ENCODE measurements at regions not wholly inside any gene's neighbourhood (a gene's known extent, or its start where the extent isn't known, plus 50 kb on each side); places are given as distances from the start of the nearest gene placed in this dataset.
"Not testable (repeated sequence)": the region's sequence is repeated elsewhere in the genome, so short reads cannot be mapped to it uniquely, and the experiment has no call there.

DNA sequence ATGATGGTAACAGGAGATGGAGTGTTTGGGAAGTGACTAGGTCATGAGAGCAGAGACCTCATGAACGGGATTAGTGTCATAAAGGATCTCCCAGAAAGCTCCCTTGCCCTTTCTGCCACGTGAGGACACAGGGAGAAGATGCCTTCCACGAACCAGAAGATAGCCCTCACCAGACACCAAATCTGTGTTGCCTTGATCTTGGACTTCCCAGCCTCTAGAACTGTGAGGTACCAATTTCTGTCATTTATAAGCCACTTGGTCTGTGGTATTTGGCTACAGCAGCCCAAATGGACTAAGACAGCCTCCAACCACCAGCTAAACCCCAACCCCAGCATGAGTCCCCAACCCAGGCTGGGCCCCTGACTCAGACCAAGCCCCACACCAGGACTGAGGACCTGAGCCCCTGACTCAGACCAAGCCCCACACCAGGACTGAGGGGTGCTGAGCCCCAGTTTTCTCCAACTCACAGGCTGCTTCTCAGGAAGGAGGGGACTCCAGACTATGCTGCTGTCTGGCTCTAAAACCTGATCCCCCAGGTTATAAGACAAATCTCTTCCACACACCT lies 54.1 kb downstream of the PTPRS start:
- POLR2A ChIA-PET = no interaction called here
- TF ChIP-seq, protein P1, sequence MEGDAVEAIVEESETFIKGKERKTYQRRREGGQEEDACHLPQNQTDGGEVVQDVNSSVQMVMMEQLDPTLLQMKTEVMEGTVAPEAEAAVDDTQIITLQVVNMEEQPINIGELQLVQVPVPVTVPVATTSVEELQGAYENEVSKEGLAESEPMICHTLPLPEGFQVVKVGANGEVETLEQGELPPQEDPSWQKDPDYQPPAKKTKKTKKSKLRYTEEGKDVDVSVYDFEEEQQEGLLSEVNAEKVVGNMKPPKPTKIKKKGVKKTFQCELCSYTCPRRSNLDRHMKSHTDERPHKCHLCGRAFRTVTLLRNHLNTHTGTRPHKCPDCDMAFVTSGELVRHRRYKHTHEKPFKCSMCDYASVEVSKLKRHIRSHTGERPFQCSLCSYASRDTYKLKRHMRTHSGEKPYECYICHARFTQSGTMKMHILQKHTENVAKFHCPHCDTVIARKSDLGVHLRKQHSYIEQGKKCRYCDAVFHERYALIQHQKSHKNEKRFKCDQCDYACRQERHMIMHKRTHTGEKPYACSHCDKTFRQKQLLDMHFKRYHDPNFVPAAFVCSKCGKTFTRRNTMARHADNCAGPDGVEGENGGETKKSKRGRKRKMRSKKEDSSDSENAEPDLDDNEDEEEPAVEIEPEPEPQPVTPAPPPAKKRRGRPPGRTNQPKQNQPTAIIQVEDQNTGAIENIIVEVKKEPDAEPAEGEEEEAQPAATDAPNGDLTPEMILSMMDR (IDR thresholded peaks at IDR 0.05; ENCODE audit: low read depth, low read length) = no peak
- CTCF ChIA-PET = no interaction called here
- Histone ChIP-seq H3K27me3 (ENCODE audit: control insufficient read depth, insufficient read depth, low read length) (no peaks in the 10 kb centered on the region), H3K9me3 (ENCODE audit: control insufficient read depth, insufficient read depth, low read length) (no peaks in the 10 kb centered on the region; the same call in 1 of the 2 replicates), H3K27ac (ENCODE audit: low read depth, low read length) (no peak overlapping the region), H3K4me3 (ENCODE audit: low read depth, low read length) (no peak overlapping the region)
- no peak for DNase-seq (ENCODE audit: low read depth, low spot score)

DNA sequence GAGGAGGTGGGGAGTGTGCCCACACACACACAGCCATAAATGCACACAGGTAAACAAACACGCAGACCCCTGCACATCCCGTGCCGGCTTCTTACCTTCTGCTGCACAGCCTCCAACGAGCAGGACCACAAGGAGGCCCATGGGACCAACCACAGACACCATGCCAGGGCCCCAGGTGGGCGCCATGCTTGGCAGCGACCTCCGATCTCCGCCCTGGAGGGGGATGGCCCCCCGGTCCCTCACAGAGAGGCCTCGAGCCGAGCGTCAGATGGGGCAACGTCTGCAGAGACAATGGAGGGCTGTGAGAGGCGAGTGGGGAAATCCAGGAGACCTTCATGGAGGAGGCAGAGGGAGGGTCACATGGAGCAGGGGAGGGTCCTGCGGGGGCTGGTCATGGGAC lies 54.7 kb downstream of the PTPRS start:
- Histone ChIP-seq H3K4me3 (ENCODE audit: low read depth, low read length) (no peak overlapping the region), H3K27ac (ENCODE audit: low read depth, low read length) (no peak overlapping the region), H3K27me3 (ENCODE audit: control insufficient read depth, insufficient read depth, low read length) (no peaks in the 10 kb centered on the region), H3K9me3 (ENCODE audit: control insufficient read depth, insufficient read depth, low read length) (no peaks in the 10 kb centered on the region; the same call in 1 of the 2 replicates)
- DNase-seq (ENCODE audit: low read depth, low spot score) = no peak
- ChIA-PET POLR2A (no interaction called here), CTCF (no interaction called here)
- TF ChIP-seq, protein P1 (IDR thresholded peaks at IDR 0.05; ENCODE audit: low read depth, low read length) = no peak

DNA sequence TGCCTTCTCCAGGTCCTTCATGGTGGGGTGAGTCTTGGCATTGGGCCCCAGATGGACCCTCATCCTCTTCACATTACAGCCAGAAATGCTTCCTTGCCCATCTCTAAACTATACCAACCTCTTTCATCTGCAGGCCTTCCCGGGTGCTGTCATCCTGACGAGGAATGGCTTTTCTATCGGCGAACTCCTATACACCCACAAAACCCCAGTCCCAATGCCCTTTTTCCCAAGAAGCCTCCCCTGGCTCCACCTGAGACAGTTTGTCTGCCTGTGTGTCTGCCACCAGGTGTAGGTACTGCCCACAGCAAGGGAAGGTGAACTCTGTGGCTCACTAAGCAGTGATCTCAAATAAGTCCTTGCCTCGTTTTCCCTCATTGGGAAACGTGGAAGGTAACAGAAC lies 55.3 kb downstream of the PTPRS start:
- no peaks in the 10 kb centered on the region for H3K27me3 ChIP-seq (ENCODE audit: control insufficient read depth, insufficient read depth, low read length)
- no peaks in the 10 kb centered on the region; the same call in 1 of the 2 replicates for H3K9me3 ChIP-seq (ENCODE audit: control insufficient read depth, insufficient read depth, low read length)
- no peak overlapping the region for H3K27ac ChIP-seq (ENCODE audit: low read depth, low read length)
- DNase-seq (ENCODE audit: low read depth, low spot score) = no peak
- POLR2A ChIA-PET = no interaction called here
- CTCF ChIA-PET = no interaction called here
- H3K4me3 ChIP-seq (ENCODE audit: low read depth, low read length) = no peak overlapping the region
- TF ChIP-seq, protein P1 (IDR thresholded peaks at IDR 0.05; ENCODE audit: low read depth, low read length) = no peak

DNA sequence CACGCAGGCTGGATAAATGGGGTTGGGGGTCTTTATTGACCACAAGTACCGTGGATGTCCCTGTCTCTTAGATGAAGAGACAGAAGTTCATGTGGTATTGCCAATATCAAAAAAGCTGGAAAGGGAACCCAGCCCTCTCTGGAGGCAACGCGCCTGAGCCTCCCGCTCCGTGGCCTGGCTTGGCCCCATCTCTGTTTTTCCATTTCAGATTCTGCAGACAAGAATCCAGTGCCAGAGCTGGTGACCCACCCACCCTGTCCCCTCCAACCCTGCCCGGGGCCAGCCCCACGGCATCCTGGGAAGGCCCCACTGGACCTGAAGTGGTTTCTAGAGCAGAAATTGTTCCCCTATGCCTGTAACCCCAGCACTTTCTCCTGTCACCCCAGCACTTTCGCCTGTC lies 57.7 kb downstream of the PTPRS start:
- ChIA-PET POLR2A (no interaction called here), CTCF (no interaction called here)
- H3K4me3 ChIP-seq (ENCODE audit: low read depth, low read length) = no peak overlapping the region
- no peaks in the 10 kb centered on the region; the same call in 1 of the 2 replicates for H3K9me3 ChIP-seq (ENCODE audit: control insufficient read depth, insufficient read depth, low read length)
- no peaks in the 10 kb centered on the region for H3K27me3 ChIP-seq (ENCODE audit: control insufficient read depth, insufficient read depth, low read length)
- no peak for DNase-seq (ENCODE audit: low read depth, low spot score)
- no peak overlapping the region for H3K27ac ChIP-seq (ENCODE audit: low read depth, low read length)
- TF ChIP-seq, protein P1 (IDR thresholded peaks at IDR 0.05; ENCODE audit: low read depth, low read length) = no peak

DNA sequence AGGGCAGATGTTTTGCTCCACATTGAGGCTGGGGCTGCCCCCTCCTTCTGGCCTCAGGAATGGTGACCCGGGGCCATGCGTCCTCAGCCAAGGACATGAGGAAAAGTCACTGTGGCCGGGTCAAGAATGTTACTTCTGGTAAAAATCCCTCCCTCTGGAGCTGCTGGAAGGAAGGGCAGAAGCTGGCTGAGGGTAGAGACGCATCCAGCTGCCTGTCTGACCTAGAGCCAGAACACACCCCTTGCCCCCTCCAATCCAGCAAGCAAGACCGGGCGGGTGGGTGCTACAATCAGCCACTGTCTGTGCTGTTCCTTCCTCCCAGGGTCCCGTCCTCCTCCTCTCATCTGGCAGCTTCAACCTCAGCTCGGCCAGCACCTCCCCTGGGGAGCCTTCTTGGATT lies 59.0 kb downstream of the PTPRS start:
- CTCF ChIA-PET = no interaction called here
- DNase-seq (ENCODE audit: low read depth, low spot score) = no peak
- TF ChIP-seq, protein P1 (IDR thresholded peaks at IDR 0.05; ENCODE audit: low read depth, low read length) = no peak
- H3K27ac ChIP-seq (ENCODE audit: low read depth, low read length) = no peak overlapping the region
- no peak overlapping the region for H3K4me3 ChIP-seq (ENCODE audit: low read depth, low read length)
- no peaks in the 10 kb centered on the region; the same call in 1 of the 2 replicates for H3K9me3 ChIP-seq (ENCODE audit: control insufficient read depth, insufficient read depth, low read length)
- no peaks in the 10 kb centered on the region for H3K27me3 ChIP-seq (ENCODE audit: control insufficient read depth, insufficient read depth, low read length)
- POLR2A ChIA-PET = interaction anchor here (1.5 kb wide), 1 partner anchor 10 kb away, joined by 3 read pairs; no protein-coding TSS in a partner anchor

DNA sequence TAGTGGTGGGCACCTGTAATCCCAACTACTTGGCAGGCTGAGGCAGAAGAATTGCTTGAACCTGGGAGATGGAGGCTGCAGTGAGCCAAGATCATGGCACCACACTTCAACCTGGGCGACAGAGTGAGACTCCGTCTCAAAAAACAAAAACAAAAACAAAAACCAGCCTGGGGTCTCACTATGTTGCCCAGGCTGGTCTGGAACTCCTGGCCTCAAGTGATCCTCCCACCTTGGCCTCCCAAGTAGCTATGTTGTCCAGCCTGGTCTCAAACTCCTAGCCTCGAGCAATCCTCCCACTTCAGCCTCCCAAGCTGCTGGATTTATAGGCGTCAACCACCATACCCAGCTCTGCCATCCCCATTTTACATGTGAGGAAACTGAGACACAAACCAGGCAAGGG lies 64.9 kb downstream of the PTPRS start:
- H3K4me3 ChIP-seq (ENCODE audit: low read depth, low read length); H3K9me3 ChIP-seq (ENCODE audit: control insufficient read depth, insufficient read depth, low read length); H3K27ac ChIP-seq (ENCODE audit: low read depth, low read length); POLR2A ChIA-PET; H3K27me3 ChIP-seq (ENCODE audit: control insufficient read depth, insufficient read depth, low read length); DNase-seq (ENCODE audit: low read depth, low spot score); CTCF ChIA-PET: not testable (repeated sequence)
